ENCODE measurements at regions not wholly inside any gene's neighbourhood (a gene's known extent, or its start where the extent isn't known, plus 50 kb on each side); places are given as distances from the start of the nearest gene placed in this dataset.

GRCh38 chr1:55375617-55376258 lies 160.6 kb upstream of the USP24 start:
- in situ Hi-C loops (cut with HindIII; ENCODE audit: low sequenced_read_pairs) = no loop called here

- in situ Hi-C loops (cut with HindIII; ENCODE audit: low sequenced_read_pairs) = no loop called here
Measured at GRCh38 chr1:55374801-55375616, 159.8 kb upstream of the USP24 start.

- in situ Hi-C loops (cut with HindIII; ENCODE audit: low sequenced_read_pairs) = no loop called here
Measured at GRCh38 chr1:55374216-55374615, 159.1 kb upstream of the USP24 start.

- in situ Hi-C loops (cut with HindIII; ENCODE audit: low sequenced_read_pairs) = no loop called here
Measured at GRCh38 chr1:55369474-55369873, 154.3 kb upstream of the USP24 start.

- in situ Hi-C loops (cut with HindIII; ENCODE audit: low sequenced_read_pairs) = no loop called here
Measured at GRCh38 chr1:55368698-55369097, 153.5 kb upstream of the USP24 start.

- in situ Hi-C loops (cut with HindIII; ENCODE audit: low sequenced_read_pairs) = no loop called here
Measured at GRCh38 chr1:55367273-55367672, 152.1 kb upstream of the USP24 start.

GRCh38 chr1:55364216-55364615 lies 149.1 kb upstream of the USP24 start:
- in situ Hi-C loops (cut with HindIII; ENCODE audit: low sequenced_read_pairs) = no loop called here

- in situ Hi-C loops (cut with HindIII; ENCODE audit: low sequenced_read_pairs) = no loop called here
Measured at GRCh38 chr1:55363268-55363667, 148.1 kb upstream of the USP24 start.

- in situ Hi-C loops (cut with HindIII; ENCODE audit: low sequenced_read_pairs) = no loop called here
Measured at GRCh38 chr1:55362558-55362957, 147.4 kb upstream of the USP24 start.

GRCh38 chr1:55359611-55360010 lies 144.4 kb upstream of the USP24 start:
- in situ Hi-C loops (cut with HindIII; ENCODE audit: low sequenced_read_pairs) = no loop called here

GRCh38 chr1:55358581-55358980 lies 143.4 kb upstream of the USP24 start:
- in situ Hi-C loops (cut with HindIII; ENCODE audit: low sequenced_read_pairs) = no loop called here

- in situ Hi-C loops (cut with HindIII; ENCODE audit: low sequenced_read_pairs) = no loop called here
Measured at GRCh38 chr1:55355549-55355948, 140.4 kb upstream of the USP24 start.

GRCh38 chr1:55353707-55354620 lies 138.8 kb upstream of the USP24 start:
- in situ Hi-C loops (cut with HindIII; ENCODE audit: low sequenced_read_pairs) = no loop called here

GRCh38 chr1:55352811-55353180 lies 137.6 kb upstream of the USP24 start:
- in situ Hi-C loops (cut with HindIII; ENCODE audit: low sequenced_read_pairs) = no loop called here

GRCh38 chr1:55352080-55352810 lies 137.1 kb upstream of the USP24 start:
- in situ Hi-C loops (cut with HindIII; ENCODE audit: low sequenced_read_pairs) = no loop called here

GRCh38 chr1:55348356-55348755 lies 133.2 kb upstream of the USP24 start:
- in situ Hi-C loops (cut with HindIII; ENCODE audit: low sequenced_read_pairs) = no loop called here

GRCh38 chr1:55347866-55348265 lies 132.7 kb upstream of the USP24 start:
- in situ Hi-C loops (cut with HindIII; ENCODE audit: low sequenced_read_pairs) = no loop called here

- in situ Hi-C loops (cut with HindIII; ENCODE audit: low sequenced_read_pairs) = no loop called here
Measured at GRCh38 chr1:55347041-55347440, 131.9 kb upstream of the USP24 start.

- in situ Hi-C loops (cut with HindIII; ENCODE audit: low sequenced_read_pairs) = no loop called here
Measured at GRCh38 chr1:55346586-55346985, 131.4 kb upstream of the USP24 start.

- in situ Hi-C loops (cut with HindIII; ENCODE audit: low sequenced_read_pairs) = no loop called here
Measured at GRCh38 chr1:55339681-55340080, 124.5 kb upstream of the USP24 start.

GRCh38 chr1:55338448-55338820 lies 123.3 kb upstream of the USP24 start:
- in situ Hi-C loops (cut with HindIII; ENCODE audit: low sequenced_read_pairs) = no loop called here

Data from DLD1 (cell line).